ENCODE measurements at regions not wholly inside any gene's neighbourhood (a gene's known extent, or its start where the extent isn't known, plus 50 kb on each side); places are given as distances from the start of the nearest gene placed in this dataset.

DNA sequence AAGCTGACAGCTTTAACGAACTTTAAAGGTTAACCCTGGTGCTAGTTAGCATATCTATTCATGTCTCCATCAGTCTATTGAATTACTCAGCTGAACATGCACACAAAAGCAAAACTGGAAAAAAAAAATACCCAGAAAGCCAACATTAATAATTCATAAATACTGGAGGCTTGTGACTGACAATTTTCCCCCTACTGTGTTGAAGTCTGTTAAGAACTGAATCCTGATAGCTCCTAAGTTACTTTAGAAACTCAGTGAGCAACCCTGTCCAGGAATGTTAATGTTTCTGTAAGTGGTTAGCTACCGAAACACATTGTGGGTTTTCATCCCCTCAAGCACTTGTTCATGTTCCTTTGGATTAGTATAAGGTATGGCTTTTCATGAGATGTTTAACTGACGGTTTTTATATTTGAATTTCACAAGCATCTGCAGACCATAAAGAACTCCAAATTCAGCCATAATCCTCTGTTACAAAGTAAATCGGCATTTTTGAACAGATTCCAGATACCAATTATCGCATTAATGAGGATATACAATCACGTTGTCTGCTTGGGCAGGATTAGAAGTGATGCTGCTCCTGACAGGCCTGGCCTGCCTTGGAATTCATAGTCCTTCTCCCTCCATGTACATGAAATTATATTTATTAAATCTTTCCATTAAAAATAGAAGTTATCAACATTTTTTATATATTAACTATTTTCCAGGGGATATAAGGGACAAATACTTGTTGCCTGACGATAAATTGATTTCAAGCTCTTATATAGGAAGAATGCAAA lies 331.2 kb downstream of the TLE4 start:
- TF ChIP-seq, protein P1, sequence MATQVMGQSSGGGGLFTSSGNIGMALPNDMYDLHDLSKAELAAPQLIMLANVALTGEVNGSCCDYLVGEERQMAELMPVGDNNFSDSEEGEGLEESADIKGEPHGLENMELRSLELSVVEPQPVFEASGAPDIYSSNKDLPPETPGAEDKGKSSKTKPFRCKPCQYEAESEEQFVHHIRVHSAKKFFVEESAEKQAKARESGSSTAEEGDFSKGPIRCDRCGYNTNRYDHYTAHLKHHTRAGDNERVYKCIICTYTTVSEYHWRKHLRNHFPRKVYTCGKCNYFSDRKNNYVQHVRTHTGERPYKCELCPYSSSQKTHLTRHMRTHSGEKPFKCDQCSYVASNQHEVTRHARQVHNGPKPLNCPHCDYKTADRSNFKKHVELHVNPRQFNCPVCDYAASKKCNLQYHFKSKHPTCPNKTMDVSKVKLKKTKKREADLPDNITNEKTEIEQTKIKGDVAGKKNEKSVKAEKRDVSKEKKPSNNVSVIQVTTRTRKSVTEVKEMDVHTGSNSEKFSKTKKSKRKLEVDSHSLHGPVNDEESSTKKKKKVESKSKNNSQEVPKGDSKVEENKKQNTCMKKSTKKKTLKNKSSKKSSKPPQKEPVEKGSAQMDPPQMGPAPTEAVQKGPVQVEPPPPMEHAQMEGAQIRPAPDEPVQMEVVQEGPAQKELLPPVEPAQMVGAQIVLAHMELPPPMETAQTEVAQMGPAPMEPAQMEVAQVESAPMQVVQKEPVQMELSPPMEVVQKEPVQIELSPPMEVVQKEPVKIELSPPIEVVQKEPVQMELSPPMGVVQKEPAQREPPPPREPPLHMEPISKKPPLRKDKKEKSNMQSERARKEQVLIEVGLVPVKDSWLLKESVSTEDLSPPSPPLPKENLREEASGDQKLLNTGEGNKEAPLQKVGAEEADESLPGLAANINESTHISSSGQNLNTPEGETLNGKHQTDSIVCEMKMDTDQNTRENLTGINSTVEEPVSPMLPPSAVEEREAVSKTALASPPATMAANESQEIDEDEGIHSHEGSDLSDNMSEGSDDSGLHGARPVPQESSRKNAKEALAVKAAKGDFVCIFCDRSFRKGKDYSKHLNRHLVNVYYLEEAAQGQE (IDR thresholded peaks at IDR 0.05; ENCODE audit: insufficient read depth in 1 of 2, low read depth in 2 of 2, low read length in 2 of 2), result no peak
- no peak for TF ChIP-seq SIN3A (IDR thresholded peaks at IDR 0.05; ENCODE audit: borderline replicate concordance, insufficient read depth, low read length)
